Subcutaneous abdominal adipose tissue (tissue), 5 donors: ENCODE measurements at regions not wholly inside any gene's neighbourhood (a gene's known extent, or its start where the extent isn't known, plus 50 kb on each side); places are given as distances from the start of the nearest gene placed in this dataset.

ENCODE experiments used
- H3K27ac ChIP-seq: one replicate; pipeline ENCODE4 v1.7.0; 2013; ENCODE audit warnings: low read depth, mild to moderate bottlenecking, inconsistent platforms, low read length, moderate library complexity
- H3K27me3 ChIP-seq, 5 donors: one replicate each; pipeline ENCODE4 v1.7.0; 2013; ENCODE audit warnings: low read length in 5 of 5, inconsistent platforms in 1 of 5; ENCODE audit not compliant: control insufficient read depth in 5 of 5, insufficient read depth in 4 of 5
- H3K36me3 ChIP-seq, 5 donors: one replicate each; pipeline ENCODE4 v1.7.0; 2013; ENCODE audit warnings: low read length in 5 of 5; ENCODE audit not compliant: control insufficient read depth in 5 of 5, insufficient read depth in 5 of 5
- H3K4me1 ChIP-seq, 5 donors: one replicate each; pipeline ENCODE4 v1.7.0; 2013; ENCODE audit warnings: low read length in 5 of 5, mild to moderate bottlenecking in 3 of 5, moderate library complexity in 1 of 5; ENCODE audit not compliant: control insufficient read depth in 5 of 5, insufficient read depth in 5 of 5
- H3K4me3 ChIP-seq, 5 donors: one replicate each; pipeline ENCODE4 v1.7.0; 2013; ENCODE audit warnings: low read length in 5 of 5, low read depth in 1 of 5
- H3K9ac ChIP-seq, 5 donors: one replicate each; pipeline ENCODE4 v1.7.0; 2013; ENCODE audit warnings: low read length in 5 of 5, mild to moderate bottlenecking in 4 of 5, moderate library complexity in 3 of 5
- H3K9me3 ChIP-seq, 5 donors: one replicate each; pipeline ENCODE4 v1.7.0; 2013; ENCODE audit warnings: low read length in 5 of 5; ENCODE audit not compliant: control insufficient read depth in 5 of 5
- donor health status: healthy.
- donor health status: healthy.
- donor health status: healthy.
- donor health status: healthy.
- donor health status: healthy.

DNA sequence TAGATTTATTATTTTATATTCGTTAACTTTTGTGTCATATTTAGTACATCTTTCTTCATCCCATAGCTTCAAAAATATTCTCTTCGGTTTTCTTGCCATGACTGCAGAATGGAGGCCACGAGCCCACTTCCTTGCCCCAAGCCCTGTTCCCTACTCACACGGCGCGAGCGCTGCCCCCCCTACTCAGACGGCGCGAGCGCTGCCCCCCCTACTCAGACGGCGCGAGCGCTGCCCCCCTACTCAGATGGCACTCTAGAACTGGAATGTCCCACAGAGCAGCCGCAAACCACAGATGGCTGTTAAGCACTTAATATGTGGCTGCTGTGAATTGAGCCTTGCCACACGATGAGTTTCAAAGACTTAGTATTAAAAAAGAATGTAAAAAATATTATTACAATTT, 102.2 kb upstream of the PEG3 start:
- H3K36me3 ChIP-seq = no peaks in the 10 kb centered on the region
- peaks cover 0 to 3% (median 0%) of the 10 kb centered on the region in 5 donors for H3K9me3 ChIP-seq
- H3K27me3 ChIP-seq = peaks cover 0 to 5% (median 0%) of the 10 kb centered on the region in 5 donors
- H3K4me1 ChIP-seq = no peaks in the 10 kb centered on the region
- H3K9ac ChIP-seq = no peak overlapping the region
- no peak overlapping the region for H3K27ac ChIP-seq
- H3K4me3 ChIP-seq = no peak overlapping the region

DNA sequence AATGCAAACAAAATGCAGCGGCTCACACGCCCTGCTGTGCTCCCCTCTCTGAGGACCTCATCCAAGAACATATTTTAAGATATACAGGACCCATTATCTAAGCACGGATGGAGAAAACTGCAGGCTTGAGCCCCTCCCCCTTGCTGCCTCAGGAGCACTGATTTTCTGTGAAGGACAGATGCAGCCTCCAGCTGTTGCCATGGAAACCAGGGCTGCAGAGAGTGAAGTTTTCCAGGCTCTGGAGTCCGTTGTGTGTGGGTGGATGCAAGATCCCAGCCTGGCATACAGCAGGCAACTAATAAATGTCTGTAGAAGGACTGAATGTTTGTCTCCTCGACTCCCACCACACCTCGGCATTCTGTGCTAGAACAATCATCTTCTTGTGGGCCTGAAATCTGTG, 105.6 kb upstream of the PEG3 start:
- no peak overlapping the region for H3K27ac ChIP-seq
- no peaks in the 10 kb centered on the region for H3K36me3 ChIP-seq
- peaks cover 0 to 3% (median 0%) of the 10 kb centered on the region in 5 donors for H3K9me3 ChIP-seq
- H3K4me1 ChIP-seq = peaks cover 0 to 6% (median 0%) of the 10 kb centered on the region in 5 donors
- H3K4me3 ChIP-seq = no peak overlapping the region
- H3K9ac ChIP-seq = no peak overlapping the region
- peaks cover 0 to 5% (median 0%) of the 10 kb centered on the region in 5 donors for H3K27me3 ChIP-seq

DNA sequence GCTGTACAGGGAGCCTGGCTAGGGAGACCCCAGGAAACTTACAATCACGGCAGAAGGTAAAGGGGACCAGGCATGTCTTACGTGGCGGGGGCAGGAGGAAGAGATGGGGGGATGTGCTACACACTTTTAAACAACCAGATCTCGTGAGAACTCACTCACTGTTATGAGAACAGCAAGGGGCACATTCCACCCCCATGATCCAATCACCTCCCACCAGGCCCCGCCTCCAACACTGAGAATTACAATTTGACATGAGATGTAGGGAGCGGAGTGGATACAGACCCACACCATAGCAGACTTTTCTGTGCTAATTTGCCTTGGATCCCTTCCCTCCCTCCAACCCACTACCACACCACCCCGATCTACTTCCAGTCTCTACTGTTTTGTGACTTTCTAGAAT, 106.7 kb upstream of the PEG3 start:
- H3K36me3 ChIP-seq = no peaks in the 10 kb centered on the region

DNA sequence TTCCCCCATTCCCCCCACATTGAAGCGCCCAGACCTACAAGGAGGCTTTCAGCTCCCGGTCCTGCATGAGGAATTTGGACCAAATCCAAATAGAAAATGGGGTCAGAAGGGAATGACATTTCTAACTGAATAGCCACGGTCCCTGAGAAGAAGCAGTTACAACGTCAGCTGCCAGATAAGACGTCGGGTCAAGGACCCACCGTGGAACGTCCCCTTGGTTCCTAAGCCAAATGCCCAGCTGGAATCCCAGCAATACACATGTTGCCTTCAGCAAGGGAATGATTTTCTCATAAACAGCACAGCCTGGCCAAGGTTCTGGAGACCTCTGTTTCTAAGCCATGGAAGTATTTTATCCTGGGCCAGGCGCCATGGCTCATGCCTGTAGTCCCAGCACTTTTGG, 109.1 kb upstream of the PEG3 start:
- peaks cover 0 to 11% (median 0%) of the 10 kb centered on the region in 5 donors for H3K9me3 ChIP-seq
- no peaks in the 10 kb centered on the region for H3K27me3 ChIP-seq
- no peak overlapping the region for H3K4me3 ChIP-seq
- no peaks in the 10 kb centered on the region for H3K36me3 ChIP-seq
- no peak overlapping the region for H3K27ac ChIP-seq
- H3K9ac ChIP-seq = no peak overlapping the region
- peaks cover 0 to 19% (median 13%) of the 10 kb centered on the region in 5 donors for H3K4me1 ChIP-seq

More for the DNA sequence above, 106.7 kb upstream of the PEG3 start:
- no peak overlapping the region for H3K27ac ChIP-seq
- peaks cover 0 to 5% (median 0%) of the 10 kb centered on the region in 5 donors for H3K9me3 ChIP-seq
- no peak overlapping the region for H3K4me3 ChIP-seq
- H3K4me1 ChIP-seq = peaks cover 0 to 6% (median 0%) of the 10 kb centered on the region in 5 donors
- no peak overlapping the region for H3K9ac ChIP-seq
- no peaks in the 10 kb centered on the region for H3K27me3 ChIP-seq

DNA sequence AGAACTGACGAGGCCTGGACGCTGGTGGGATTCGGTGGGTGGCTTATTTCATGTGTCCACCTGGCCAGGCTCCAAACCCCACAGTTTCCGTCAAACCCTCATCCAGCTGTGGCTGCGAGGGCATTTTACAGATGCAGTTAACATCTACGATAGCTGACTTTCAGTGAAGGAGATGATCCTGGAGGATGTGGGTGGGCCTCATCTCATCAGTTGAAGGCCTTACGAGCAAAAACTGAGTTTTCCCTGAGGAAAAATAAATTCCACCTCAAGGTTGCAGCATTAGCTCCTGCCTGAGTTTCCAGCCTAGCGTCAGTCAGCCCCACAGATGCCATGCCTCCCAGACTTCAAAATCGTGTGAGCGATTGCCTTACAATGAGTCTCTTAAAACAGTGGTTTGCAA, 111.1 kb upstream of the PEG3 start:
- Histone ChIP-seq H3K9me3 (peaks cover 0 to 14% (median 0%) of the 10 kb centered on the region in 5 donors), H3K4me3 (no peak overlapping the region), H3K36me3 (no peaks in the 10 kb centered on the region), H3K9ac (no peak overlapping the region), H3K27me3 (no peaks in the 10 kb centered on the region), H3K4me1 (peaks cover 0 to 25% (median 13%) of the 10 kb centered on the region in 5 donors), H3K27ac (no peak overlapping the region)

DNA sequence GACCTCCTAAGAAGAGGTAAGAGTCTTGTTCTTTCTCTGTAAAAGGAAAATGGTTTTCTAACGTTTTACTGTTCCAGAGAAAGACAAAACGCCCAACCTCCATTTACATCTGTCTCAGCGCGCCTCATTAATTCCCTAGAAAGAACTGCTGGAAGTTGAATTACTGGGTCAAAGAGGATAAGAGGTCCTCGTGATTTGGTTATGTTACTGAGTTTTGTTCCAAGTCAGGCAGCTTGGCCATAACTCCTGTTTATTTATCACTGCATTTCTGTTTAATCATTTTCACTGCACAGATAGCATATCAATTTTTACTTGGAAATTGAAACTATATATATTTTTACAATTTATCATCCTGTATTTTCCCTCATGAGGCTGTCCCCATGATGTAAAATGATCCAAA, 112.9 kb upstream of the PEG3 start:
- Histone ChIP-seq H3K4me3 (peak overlapping the region in 2 of 5 donors; percentile 7 to 22), H3K9me3 (peaks cover 0 to 14% (median 0%) of the 10 kb centered on the region in 5 donors), H3K4me1 (peaks cover 0 to 25% (median 13%) of the 10 kb centered on the region in 5 donors), H3K9ac (no peak overlapping the region), H3K27ac (no peak overlapping the region), H3K27me3 (peaks cover 0 to 3% (median 0%) of the 10 kb centered on the region in 5 donors), H3K36me3 (no peaks in the 10 kb centered on the region)

DNA sequence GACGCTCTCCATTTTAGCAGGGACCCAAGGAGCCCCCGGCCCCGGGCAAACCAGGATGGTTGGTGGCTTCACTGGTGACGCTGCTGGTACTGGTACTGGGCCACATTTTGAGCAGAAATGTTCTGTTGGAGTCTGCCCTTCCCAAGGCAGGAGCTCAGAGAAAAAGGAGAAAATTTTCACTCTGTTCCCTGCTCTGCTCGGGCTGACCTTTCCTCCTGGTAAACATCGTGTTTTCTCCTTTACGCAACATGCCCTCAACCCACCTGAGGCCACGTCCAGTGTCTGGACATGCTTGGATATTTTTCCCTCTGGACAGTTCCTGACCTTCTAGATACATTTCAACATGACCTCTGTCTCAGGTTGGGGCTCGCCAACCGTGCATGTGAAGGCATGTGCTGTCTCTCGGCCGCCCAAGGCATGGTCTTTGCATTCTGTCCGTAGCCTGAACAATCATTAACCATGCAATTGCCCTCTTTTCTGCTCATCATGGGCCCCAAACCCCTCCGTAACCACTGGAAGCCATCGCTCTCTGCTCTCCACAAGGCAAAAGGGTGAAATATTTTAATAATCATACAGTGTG, 115.2 kb upstream of the PEG3 start:
- Histone ChIP-seq H3K27me3 (peaks cover 0 to 3% (median 0%) of the 10 kb centered on the region in 5 donors), H3K9me3 (peaks cover 0 to 14% (median 0%) of the 10 kb centered on the region in 5 donors), H3K27ac (no peak overlapping the region), H3K4me1 (peaks cover 0 to 20% (median 13%) of the 10 kb centered on the region in 5 donors), H3K9ac (no peak overlapping the region), H3K4me3 (no peak overlapping the region), H3K36me3 (no peaks in the 10 kb centered on the region)

DNA sequence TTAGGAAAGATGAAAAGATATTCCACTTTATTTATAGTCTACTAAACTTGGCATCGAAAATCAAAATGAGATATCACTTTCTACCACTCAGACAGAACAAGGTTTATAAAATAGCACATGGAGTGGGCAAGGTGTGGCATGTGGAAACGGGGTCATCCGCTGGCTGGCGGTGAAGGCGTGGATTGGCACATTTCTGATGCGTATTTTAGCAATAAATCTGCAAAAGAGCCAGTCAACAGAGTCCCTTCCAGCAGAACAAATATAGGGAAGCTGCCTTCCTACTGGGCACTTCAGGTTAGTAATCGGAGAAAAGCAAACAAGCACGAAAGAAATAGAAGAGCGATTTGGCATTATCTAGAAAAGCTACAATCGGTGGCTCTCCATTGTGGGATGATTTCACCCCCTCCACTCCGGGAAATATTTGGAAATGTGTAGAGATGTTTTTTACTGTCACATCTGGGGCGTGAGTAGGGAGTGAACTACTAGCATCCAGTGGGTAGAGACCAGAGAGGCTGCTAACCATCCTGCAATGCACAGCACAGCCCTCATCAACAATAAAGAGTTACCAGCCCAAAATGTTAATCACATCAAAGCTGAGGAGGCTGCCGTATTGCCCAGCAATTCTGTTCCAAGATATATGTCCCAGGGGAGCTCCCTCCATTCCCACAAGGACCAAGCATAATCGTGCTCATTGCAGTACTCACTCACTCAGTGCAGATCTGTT, 116.1 kb upstream of the PEG3 start:
- Histone ChIP-seq H3K36me3 (no peaks in the 10 kb centered on the region), H3K4me3 (no peak overlapping the region), H3K27me3 (peaks cover 0 to 3% (median 0%) of the 10 kb centered on the region in 5 donors), H3K9me3 (peaks cover 0 to 9% (median 0%) of the 10 kb centered on the region in 5 donors), H3K27ac (no peak overlapping the region), H3K9ac (no peak overlapping the region), H3K4me1 (peaks cover 0 to 24% (median 13%) of the 10 kb centered on the region in 5 donors)

DNA sequence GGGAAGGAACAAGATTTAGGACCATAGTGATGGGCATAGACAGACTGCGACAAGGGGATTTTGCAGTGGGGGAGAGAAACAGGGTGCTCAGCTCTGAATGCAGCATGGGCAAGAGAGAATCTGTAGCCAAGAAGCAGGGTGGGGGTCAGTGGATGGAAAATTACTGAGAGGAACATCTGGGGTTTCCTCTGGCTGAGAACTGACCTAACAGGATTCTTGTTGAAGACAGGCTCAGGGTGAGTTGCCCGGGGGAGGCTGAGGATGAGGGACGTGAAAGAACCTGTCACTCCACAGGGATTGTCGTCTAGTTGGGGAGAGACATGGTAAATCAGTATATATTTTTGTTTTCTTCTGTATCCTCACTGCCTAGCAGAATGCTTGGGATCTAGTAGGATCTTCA, 118.7 kb upstream of the PEG3 start:
- no peaks in the 10 kb centered on the region for H3K36me3 ChIP-seq
- H3K9ac ChIP-seq = no peak overlapping the region

DNA sequence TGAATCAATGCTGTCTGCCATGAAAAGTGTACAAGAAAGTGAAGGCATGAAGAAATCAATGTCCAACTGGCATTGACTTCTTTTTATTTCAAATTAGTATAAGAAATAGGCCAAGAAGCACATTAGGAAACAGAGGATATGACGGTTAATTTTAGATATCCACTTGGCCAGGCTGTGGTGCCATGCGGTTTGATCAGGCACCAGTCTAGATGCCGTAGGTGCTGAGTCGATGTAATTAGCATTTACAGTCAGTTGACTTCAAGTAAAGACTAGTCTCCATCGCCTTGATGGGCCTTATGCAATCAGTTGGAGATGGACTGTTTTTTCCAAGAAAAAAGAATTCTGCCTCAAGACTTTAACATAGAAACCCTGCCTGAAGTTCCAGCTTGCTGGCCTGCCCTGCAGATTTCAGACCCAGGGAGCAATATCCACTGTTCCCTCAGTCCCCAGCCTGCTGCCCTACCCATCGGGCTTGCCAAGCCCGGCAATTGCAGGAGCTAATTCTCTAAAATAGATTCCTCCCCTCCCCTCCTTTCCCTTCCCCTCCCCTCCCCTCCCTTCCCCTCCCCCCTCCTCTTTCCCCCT, 120.5 kb upstream of the PEG3 start:
- Histone ChIP-seq H3K27ac (no peak overlapping the region), H3K4me1 (peaks cover 0 to 14% (median 0%) of the 10 kb centered on the region in 5 donors), H3K27me3 (peaks cover 0 to 4% (median 0%) of the 10 kb centered on the region in 5 donors), H3K9me3 (peaks cover 0 to 4% (median 0%) of the 10 kb centered on the region in 5 donors), H3K4me3 (no peak overlapping the region), H3K9ac (no peak overlapping the region), H3K36me3 (no peaks in the 10 kb centered on the region)

More for the DNA sequence above, 118.7 kb upstream of the PEG3 start:
- Histone ChIP-seq H3K4me1 (peaks cover 0 to 14% (median 5%) of the 10 kb centered on the region in 5 donors), H3K27me3 (peaks cover 0 to 3% (median 0%) of the 10 kb centered on the region in 5 donors), H3K9me3 (peaks cover 0 to 5% (median 0%) of the 10 kb centered on the region in 5 donors), H3K27ac (no peak overlapping the region), H3K4me3 (no peak overlapping the region)
